ENCODE measurements at regions not wholly inside any gene's neighbourhood (a gene's known extent, or its start where the extent isn't known, plus 50 kb on each side); places are given as distances from the start of the nearest gene placed in this dataset.

- no peak for DNase-seq
Measured at GRCh38 chr14:34348592-34348991, 113.4 kb downstream of the SPTSSA start.

- DNase-seq: no peak
Measured at GRCh38 chr14:34347683-34348082, 114.4 kb downstream of the SPTSSA start.

GRCh38 chr14:34345718-34346465 lies 116.1 kb downstream of the SPTSSA start:
- DNase-seq: no peak

- no peak for DNase-seq
Measured at GRCh38 chr14:34344318-34344717, 117.7 kb downstream of the SPTSSA start.

GRCh38 chr14:34340025-34340625 lies 121.9 kb downstream of the SPTSSA start:
- no peak for DNase-seq

- no peak for DNase-seq
Measured at GRCh38 chr14:34338056-34338455, 124.0 kb downstream of the SPTSSA start.

GRCh38 chr14:34336501-34336900 lies 125.5 kb downstream of the SPTSSA start:
- no peak for DNase-seq

- no peak for DNase-seq
Measured at GRCh38 chr14:34335968-34336367, 126.1 kb downstream of the SPTSSA start.

- DNase-seq: no peak
Measured at GRCh38 chr14:34334329-34334728, 127.7 kb downstream of the SPTSSA start.

- peak; percentile 51 to 63 for DNase-seq
Measured at GRCh38 chr14:34331728-34332623, 130.1 kb downstream of the SPTSSA start.

- no peak for DNase-seq
Measured at GRCh38 chr14:34330846-34331245, 131.2 kb downstream of the SPTSSA start.

GRCh38 chr14:34329301-34329700 lies 132.7 kb downstream of the SPTSSA start:
- no peak for DNase-seq

GRCh38 chr14:34328178-34328577 lies 133.9 kb downstream of the SPTSSA start:
- no peak for DNase-seq

GRCh38 chr14:34325493-34325892 lies 136.5 kb downstream of the SPTSSA start:
- no peak for DNase-seq

GRCh38 chr14:34324363-34324795 lies 137.7 kb downstream of the SPTSSA start:
- peak; percentile 9 to 22 for DNase-seq

- peak; percentile 54 to 73 for DNase-seq
Measured at GRCh38 chr14:34322940-34323418, 139.1 kb downstream of the SPTSSA start.

- no peak for DNase-seq
Measured at GRCh38 chr14:34319140-34319539, 142.9 kb downstream of the SPTSSA start.

GRCh38 chr14:34318014-34318413 lies 144.0 kb downstream of the SPTSSA start:
- no peak for DNase-seq

GRCh38 chr14:34310724-34311123 lies 151.3 kb downstream of the SPTSSA start:
- DNase-seq: no peak

GRCh38 chr14:34303811-34304210 lies 158.2 kb downstream of the SPTSSA start:
- DNase-seq: no peak

GRCh38 chr14:34302654-34303053 lies 159.4 kb downstream of the SPTSSA start:
- no peak for DNase-seq

GRCh38 chr14:34300882-34301734 lies 160.9 kb downstream of the SPTSSA start:
- peak; percentile 16 to 28 for DNase-seq

Data from inflammatory macrophage (primary cell).